B cell (primary cell): ENCODE measurements at regions not wholly inside any gene's neighbourhood (a gene's known extent, or its start where the extent isn't known, plus 50 kb on each side); places are given as distances from the start of the nearest gene placed in this dataset.

ENCODE experiments used
- CTCF ChIP-seq: fragments of 200-600 bp; IDR thresholded peaks from one replicate; pipeline ENCODE4 v1.8.0; 2022; ENCODE audit warnings: antibody characterized with exemption, mild to moderate bottlenecking
- EZH2 ChIP-seq: IDR thresholded peaks from 2 replicates; pipeline ENCODE4 v1.6.1; 2012; ENCODE audit warnings: borderline replicate concordance, low read depth, mild to moderate bottlenecking, moderate library complexity, low read length; ENCODE audit not compliant: insufficient read depth, poor library complexity, severe bottlenecking

GRCh38 chr7:69204943-69205342 lies 393.3 kb upstream of the AUTS2 start:
- TF ChIP-seq CTCF (no peak), EZH2 (no peak)
